GM19468 (cell line): ENCODE measurements at regions not wholly inside any gene's neighbourhood (a gene's known extent, or its start where the extent isn't known, plus 50 kb on each side); places are given as distances from the start of the nearest gene placed in this dataset.

Experiments used
- ATAC-seq: cut with Tn5 transposase; IDR thresholded peaks from one replicate; pipeline ENCODE4 v1.9.1; 2021; ENCODE audit warnings: mild to moderate bottlenecking, moderate library complexity, moderate number of reproducible peaks; ENCODE audit not compliant: unreplicated experiment; ENCODE audit errors: extremely low read depth

DNA sequence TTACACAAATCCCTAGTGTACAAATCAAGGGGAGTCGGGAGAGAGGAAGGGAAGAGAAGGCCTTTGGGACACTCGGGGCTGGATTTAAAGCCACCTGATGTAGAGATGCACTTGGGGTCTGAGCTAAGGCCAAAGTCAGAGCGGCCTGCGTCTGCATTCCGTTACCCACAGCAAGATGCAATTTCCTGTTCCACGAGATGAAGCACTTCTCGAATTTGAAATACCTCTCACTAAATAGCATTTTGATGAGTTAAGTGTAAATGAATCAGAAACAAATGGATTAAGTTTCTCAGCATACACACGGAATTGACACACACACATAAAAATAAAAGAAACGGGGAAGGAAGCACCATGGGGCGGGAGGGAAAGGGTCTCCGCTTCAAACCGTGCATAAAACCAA is 386.0 kb downstream of the SOX9 start:
- ATAC-seq: no peak

DNA sequence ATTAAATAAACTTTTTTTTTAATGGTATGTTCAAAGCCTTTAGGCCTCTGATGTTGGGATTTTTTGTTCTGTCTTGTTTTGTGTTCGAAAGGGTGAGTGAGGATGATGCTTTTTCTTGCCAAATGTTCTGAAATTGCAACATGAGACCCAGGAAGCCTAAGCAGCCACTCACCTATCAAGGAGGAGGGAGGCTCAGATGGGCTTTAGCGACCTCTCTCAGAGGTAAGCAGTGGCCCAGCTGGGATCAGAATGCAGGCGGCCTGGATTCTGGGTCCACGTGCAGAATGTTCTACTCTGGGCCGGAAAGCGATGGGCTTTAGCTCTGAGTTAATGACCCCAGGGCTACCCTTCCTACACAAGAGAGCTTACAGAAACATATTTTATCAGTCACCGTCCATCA is 386.6 kb downstream of the SOX9 start:
- ATAC-seq: no peak

DNA sequence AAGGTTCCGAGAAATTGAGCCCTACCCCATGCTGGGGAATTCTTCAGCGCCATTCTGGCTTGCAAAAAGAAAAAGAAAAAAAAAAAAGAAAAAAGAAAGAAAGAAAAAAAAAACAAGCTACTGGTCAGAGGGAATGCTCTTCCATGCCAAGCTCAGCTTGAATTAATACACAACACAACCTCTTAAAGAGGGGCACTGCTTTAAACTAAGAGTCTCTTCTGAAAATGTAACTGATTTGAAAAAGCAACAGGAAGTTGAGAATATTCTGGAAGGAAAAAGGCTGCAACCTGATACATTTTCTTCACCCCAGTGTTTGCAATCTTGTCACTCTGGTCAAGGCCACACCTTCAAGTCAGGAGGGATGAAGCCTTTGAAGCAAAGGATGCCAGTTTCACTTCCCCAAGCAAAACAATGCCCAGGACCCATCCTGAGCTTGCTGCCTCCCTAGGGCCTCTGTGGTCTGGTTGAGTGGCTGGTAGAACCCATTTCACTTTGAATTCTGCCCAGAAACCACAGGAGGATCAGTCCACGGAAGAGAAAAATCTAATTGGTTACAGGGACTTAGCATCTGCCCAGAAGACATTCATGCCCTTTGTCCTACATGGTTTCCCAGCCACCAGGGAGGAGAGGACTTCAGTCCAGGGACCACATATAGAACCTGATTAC is 389.7 kb downstream of the SOX9 start:
- ATAC-seq: peak; percentile 55

DNA sequence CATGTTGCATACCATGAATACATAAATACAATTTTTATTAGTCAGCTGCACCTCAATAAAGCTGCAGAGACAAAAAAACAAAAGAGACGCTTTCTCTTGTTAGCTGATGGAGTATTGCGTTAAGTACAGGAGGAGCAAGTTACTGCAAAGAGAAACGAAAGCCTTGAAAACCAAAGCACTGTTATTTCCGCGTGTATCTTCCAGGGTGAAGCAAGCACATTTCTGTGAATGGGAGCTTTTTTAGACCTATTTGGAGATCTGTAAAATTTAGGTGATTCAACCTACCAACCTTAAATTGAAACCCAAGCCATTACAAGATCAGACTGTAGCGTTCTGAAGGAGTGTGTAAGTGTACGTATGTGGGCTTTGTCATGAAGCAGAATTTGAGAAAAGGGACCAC is 390.4 kb downstream of the SOX9 start:
- ATAC-seq: no peak

DNA sequence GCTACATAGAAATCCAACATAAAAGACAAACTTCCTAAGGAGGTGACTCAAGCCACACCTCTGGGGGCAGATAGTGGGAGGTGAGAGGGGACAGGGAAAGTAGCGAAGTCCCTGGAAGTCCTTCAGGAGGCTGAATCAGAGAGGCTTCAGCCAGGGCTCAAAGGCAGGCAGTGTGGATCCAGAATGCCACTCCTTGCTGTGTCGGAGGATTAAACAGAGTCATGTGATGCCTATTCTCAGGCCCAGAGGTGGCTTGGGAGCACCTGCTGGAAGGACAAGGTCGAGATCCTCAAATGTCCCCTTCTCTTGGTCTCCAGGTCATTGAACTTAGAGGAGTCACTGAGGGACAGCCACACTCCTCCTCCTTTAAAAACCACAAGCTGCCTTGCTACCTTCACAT is 391.1 kb downstream of the SOX9 start:
- no peak for ATAC-seq

DNA sequence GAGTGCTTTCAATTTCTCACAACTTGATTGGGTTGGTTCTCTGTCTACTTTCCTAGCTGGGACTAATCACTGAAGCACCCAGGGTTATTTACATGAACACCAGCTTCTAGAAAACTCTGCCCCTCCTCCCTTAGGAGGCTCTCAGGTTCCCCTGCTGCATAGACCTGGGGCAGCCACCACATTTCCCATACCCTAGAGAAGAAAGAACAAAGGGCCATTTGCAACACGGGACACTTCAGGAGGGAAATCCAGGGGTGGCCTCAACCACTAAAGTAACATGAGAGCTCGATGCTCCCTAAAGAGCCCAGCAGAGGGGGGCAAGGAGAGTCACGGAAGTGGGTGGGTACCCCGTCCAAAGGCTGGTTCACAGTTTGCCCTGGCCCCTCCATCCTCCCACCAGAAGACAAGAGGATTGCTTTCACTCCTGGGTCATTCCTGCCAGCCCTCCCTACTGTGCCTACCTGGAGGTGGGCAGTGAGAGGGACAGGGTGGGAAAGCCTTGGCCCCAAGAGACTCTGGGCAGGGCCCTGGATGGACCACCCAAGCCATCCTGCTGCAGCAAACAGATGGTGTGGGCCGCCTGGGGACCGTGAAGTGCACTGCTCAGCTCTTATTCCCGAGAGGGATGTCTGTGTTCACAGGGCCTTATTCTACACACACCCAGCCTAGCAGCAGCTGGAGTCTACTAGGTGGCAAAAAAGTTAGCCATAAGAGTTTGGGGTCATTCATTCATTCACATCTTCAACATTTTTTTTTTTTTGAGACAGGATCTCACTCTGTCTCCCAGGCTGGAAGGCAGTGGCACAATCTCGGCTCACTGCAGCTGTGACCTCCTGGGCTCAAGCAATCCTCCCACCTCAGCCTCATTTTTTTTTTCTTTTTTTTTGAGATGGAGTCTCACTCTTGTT is 392.1 kb downstream of the SOX9 start:
- ATAC-seq: no peak

DNA sequence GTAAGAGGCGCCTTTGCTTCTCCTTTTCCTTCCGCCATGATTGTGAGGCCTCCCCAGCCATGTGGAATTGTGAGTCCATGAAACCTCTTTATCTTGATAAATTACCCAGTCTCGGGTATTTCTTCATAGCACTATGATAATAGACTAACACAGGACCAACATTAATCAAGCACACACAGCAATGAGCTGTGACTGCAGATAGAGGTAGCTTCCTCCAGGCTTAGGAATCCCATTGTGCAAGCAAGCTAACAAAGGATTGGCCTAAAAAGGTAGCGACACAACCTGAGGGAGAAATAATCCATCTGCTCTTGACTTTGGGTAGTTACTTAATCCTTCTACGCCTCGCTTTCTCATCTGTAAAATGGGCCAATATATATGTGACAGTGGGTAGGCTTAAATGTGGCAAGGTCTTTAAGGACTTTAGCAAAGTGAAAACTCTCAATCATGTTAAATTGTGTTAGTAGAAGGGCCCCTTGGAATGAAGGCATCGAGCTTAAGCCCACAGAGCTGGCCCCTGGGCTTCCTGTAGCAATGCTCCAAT is 393.6 kb downstream of the SOX9 start:
- no peak for ATAC-seq

DNA sequence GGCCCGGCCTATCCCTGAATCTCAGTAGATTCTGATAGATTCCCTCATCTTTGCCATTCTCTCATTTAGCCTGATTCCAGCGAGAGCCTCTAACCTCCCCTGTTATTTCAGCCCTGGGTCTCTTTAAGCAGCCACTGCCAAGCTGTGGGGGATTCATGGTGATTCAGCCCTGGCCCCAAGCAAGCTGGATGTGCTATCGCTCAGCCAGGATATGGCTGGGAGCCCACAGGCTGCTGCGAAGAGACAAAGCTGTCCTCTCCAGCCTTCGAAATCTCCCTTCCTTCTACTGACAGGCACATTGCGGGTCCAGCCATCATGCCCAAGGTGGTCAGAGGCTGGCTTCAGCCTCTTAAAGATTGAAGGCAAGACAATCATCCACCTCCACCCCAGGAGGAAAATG is 394.1 kb downstream of the SOX9 start:
- no peak for ATAC-seq

GRCh38 chr17:72515291-72516065 is 394.7 kb downstream of the SOX9 start:
- ATAC-seq: no peak

DNA sequence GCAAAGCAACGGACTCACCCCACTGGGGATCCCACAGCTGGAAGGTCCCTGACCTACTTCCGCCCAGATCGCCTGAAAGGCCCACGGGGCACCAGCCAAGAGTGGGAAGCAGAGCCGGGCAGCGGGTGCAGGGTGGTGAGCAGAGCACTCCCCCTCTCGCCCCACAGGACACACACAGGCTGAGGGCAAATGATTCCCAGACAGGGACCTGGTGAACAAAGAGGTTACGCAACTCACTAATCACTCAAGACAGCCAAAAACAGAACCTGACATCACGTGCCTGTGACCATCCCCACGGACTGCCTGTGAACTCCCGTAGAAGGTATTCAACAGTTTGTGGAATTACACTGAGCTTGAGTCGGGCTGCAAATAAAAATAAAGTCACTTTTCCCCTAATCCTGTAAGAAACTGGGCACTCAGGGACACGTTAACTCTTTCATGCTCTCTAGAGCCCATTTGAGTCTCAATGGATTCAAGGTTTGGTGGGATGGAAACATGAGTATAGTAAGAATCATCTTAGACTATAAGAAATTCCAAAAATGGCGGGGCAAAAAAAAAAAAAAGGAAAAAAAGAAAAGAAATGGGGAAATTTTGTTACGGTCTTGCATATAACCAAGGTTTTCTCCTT is 396.1 kb downstream of the SOX9 start:
- no peak for ATAC-seq

DNA sequence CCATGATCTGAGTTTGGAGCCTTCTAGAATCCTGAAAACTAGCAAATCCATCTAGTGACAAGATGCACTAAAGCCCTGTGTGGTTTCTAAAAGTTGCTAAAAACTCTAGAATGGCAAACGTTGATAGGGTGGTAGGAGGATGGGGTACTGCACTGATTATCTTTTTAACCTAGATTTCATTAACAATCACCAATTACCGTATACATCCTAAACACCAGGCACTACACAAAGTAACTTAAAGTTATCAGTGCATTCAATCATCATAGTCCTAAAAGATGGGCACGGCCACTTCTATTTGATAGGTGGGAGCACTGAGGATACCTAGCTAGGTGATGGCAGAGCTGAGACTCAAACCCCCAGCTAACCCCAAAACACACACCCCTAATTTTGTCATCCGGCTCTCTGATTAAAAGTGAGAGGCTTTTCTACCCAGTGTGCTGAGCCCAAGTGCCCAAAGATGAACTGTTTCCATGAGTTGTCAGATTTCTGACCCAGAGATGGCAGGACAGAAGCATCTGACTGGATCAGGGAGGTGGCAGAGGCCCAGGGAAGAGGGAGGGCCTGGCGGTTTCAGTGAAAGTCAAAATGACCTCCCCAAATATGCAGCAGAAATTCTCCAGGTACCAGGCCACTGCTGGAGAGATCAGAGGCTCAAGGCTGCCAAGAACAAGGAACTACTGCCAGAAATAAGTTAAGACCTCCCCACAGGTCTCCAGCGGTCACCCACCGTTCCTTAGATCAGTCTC is 396.8 kb downstream of the SOX9 start:
- ATAC-seq: no peak

GRCh38 chr17:72518159-72518732 is 397.4 kb downstream of the SOX9 start:
- no peak for ATAC-seq

DNA sequence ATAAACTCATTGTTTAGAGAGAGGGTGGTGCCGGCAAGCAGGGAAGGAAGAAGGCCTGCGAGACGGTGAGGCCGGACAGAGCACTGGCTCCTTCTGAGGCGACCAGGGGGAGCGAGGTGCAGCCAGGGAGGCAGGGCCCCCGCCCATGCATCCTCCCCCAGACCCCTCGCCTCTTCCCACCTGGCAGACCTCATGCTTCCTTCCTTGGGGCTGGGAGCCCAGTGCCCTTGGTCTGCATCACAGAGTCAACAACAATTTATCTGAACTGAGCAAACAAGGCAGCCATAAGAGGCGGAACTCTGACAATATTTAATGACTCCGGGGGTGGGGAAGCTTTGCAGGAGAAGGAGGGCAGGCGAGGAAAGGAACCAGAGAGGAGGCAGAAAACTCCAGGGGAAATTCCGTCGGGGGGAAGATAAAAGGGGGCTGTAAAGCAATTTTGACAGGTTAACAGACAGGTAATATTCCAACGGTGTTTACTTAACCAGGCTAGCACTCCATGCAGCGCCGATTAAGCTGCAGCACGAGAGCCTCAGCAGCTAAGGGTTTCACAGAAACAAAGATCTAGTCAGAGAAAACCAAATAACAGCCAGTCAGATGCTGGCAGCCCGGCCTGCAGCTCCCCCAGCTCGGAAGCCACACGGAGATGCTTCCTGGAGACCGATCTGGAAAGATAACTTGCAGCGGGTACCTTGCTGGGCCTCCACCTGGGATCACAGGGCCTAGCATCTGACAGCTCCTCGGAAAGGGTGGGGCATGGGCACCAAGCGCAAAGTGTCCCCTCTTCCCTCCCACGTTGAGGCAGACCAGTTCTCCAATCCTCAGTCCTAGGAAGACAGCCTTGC is 398.2 kb downstream of the SOX9 start:
- no peak for ATAC-seq

- ATAC-seq: no peak
These were observed 398.7 kb downstream of the SOX9 start for GRCh38 chr17:72519598-72519936.

- ATAC-seq: no peak
These were observed 400.0 kb downstream of the SOX9 start for GRCh38 chr17:72520665-72521303.

DNA sequence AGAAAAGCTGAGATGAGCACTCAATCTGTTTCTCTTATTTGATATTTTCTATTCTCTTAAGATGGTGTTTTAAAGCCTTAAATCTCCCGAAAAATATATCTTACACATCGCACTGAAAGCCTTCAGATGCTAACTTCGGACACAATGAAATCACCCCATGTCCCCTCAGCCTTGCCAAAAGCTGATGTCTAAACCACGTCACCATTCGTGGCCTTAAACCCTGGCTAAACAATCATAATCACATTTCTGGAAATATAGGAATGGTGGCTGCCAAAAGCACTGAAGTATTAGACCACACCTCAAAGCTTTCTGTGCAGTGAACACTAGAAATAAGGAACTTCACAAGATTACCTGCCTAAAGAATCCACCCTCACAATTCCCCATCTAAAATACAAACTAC is 402.7 kb downstream of the SOX9 start:
- ATAC-seq: no peak

DNA sequence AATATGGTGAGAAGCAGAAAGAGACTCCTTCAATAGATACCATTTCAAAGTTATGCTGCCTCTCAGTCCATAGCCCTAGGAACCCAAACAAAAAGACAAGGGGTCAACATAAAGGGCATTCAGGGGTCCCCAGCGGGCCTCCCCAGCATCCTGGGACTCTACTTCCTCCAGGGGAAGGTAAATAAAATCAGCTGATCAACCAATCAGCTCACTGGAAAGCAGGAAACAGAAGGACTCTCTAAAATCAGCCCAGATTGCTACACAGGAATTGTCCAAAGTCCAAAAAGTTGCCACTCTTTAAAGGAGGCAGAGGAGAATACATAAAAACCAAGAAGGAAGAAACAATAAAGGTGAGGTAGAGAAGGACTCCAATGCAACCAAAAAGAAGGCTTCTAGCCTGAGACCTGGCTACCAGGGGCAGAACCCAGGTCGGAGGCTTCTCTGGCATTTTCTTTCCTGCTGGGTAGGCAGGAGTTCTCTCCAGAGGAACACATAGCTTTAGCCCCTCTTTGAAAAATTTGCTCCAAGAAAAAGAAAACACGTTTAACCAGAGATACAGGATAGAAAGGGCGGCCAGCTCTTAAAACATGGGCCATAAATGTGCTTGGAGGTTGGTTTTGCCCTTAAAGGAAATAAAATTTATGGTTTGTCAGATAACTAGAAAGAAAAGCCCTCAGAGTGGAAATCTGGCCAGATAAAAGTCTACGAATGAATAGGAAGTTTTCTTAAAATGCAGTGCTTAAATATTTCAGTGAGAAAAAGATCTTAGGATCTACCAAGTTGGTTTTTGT is 404.6 kb downstream of the SOX9 start:
- no peak for ATAC-seq
